HUES6 (cell line): ENCODE measurements at regions not wholly inside any gene's neighbourhood (a gene's known extent, or its start where the extent isn't known, plus 50 kb on each side); places are given as distances from the start of the nearest gene placed in this dataset.

Experiments
- H3K27ac ChIP-seq: 2 replicates; pipeline ENCODE4 v1.7.0; 2013; ENCODE audit warnings: low read depth, mild to moderate bottlenecking, low read length, inconsistent platforms
- H3K27me3 ChIP-seq: 2 replicates; pipeline ENCODE4 v1.6.1; 2013; ENCODE audit warnings: low read length; ENCODE audit not compliant: control insufficient read depth, insufficient read depth
- H3K36me3 ChIP-seq: 2 replicates; pipeline ENCODE4 v1.6.1; 2013; ENCODE audit warnings: low read length; ENCODE audit not compliant: control insufficient read depth, insufficient read depth
- H3K4me1 ChIP-seq: 2 replicates; pipeline ENCODE4 v1.6.1; 2013; ENCODE audit warnings: low read length; ENCODE audit not compliant: control insufficient read depth, insufficient read depth
- H3K4me3 ChIP-seq: 2 replicates; pipeline ENCODE4 v1.5.1; 2013; ENCODE audit warnings: low read depth, low read length
- H3K9ac ChIP-seq: one replicate; pipeline ENCODE4 v1.6.1; 2013; ENCODE audit warnings: mild to moderate bottlenecking, low read length
- H3K9me3 ChIP-seq: 2 replicates; pipeline ENCODE4 v1.6.1; 2013; ENCODE audit warnings: low read depth, low read length; ENCODE audit not compliant: control insufficient read depth, insufficient read depth

GRCh38 chr15:61318802-61319525 is 89.9 kb upstream of the RORA start:
- H3K4me1 ChIP-seq: no peaks in the 10 kb centered on the region
- no peaks in the 10 kb centered on the region for H3K36me3 ChIP-seq
- no peak overlapping the region for H3K27ac ChIP-seq
- no peaks in the 10 kb centered on the region for H3K9me3 ChIP-seq
- H3K9ac ChIP-seq: no peak overlapping the region
- H3K4me3 ChIP-seq: no peak overlapping the region
- no peaks in the 10 kb centered on the region for H3K27me3 ChIP-seq

- Histone ChIP-seq H3K27me3 (no peaks in the 10 kb centered on the region), H3K9me3 (no peaks in the 10 kb centered on the region), H3K4me1 (no peaks in the 10 kb centered on the region), H3K4me3 (no peak overlapping the region), H3K9ac (no peak overlapping the region), H3K27ac (no peak overlapping the region), H3K36me3 (no peaks in the 10 kb centered on the region)
Measured at GRCh38 chr15:61318301-61318700, 89.2 kb upstream of the RORA start.

- H3K4me1 ChIP-seq: no peaks in the 10 kb centered on the region
- no peak overlapping the region for H3K4me3 ChIP-seq
- no peaks in the 10 kb centered on the region for H3K36me3 ChIP-seq
- H3K27me3 ChIP-seq: no peaks in the 10 kb centered on the region
- H3K27ac ChIP-seq: no peak overlapping the region
- no peak overlapping the region for H3K9ac ChIP-seq
- H3K9me3 ChIP-seq: no peaks in the 10 kb centered on the region
Measured at GRCh38 chr15:61315471-61315870, 86.4 kb upstream of the RORA start.

- Histone ChIP-seq H3K9me3 (no peaks in the 10 kb centered on the region), H3K27me3 (no peaks in the 10 kb centered on the region), H3K36me3 (no peaks in the 10 kb centered on the region), H3K9ac (no peak overlapping the region), H3K27ac (no peak overlapping the region), H3K4me3 (no peak overlapping the region), H3K4me1 (no peaks in the 10 kb centered on the region)
Measured at GRCh38 chr15:61314427-61314826, 85.3 kb upstream of the RORA start.

- Histone ChIP-seq H3K27ac (no peak overlapping the region), H3K9ac (no peak overlapping the region), H3K9me3 (no peaks in the 10 kb centered on the region), H3K4me3 (no peak overlapping the region), H3K27me3 (no peaks in the 10 kb centered on the region), H3K36me3 (no peaks in the 10 kb centered on the region), H3K4me1 (no peaks in the 10 kb centered on the region)
Measured at GRCh38 chr15:61309617-61310016, 80.5 kb upstream of the RORA start.

GRCh38 chr15:61309031-61309511 is 80.0 kb upstream of the RORA start:
- Histone ChIP-seq H3K9ac (no peak overlapping the region), H3K27me3 (no peaks in the 10 kb centered on the region), H3K27ac (no peak overlapping the region), H3K9me3 (no peaks in the 10 kb centered on the region), H3K36me3 (no peaks in the 10 kb centered on the region), H3K4me3 (no peak overlapping the region), H3K4me1 (no peaks in the 10 kb centered on the region)

GRCh38 chr15:61308437-61308836 is 79.3 kb upstream of the RORA start:
- no peaks in the 10 kb centered on the region for H3K27me3 ChIP-seq
- H3K4me1 ChIP-seq: no peaks in the 10 kb centered on the region
- no peak overlapping the region for H3K27ac ChIP-seq
- H3K9ac ChIP-seq: no peak overlapping the region
- no peaks in the 10 kb centered on the region for H3K9me3 ChIP-seq
- H3K36me3 ChIP-seq: no peaks in the 10 kb centered on the region
- H3K4me3 ChIP-seq: no peak overlapping the region

- H3K4me1 ChIP-seq: no peaks in the 10 kb centered on the region
- no peaks in the 10 kb centered on the region for H3K36me3 ChIP-seq
- no peaks in the 10 kb centered on the region for H3K9me3 ChIP-seq
- H3K27me3 ChIP-seq: no peaks in the 10 kb centered on the region
- no peak overlapping the region for H3K9ac ChIP-seq
- no peak overlapping the region for H3K4me3 ChIP-seq
- no peak overlapping the region for H3K27ac ChIP-seq
Measured at GRCh38 chr15:61307474-61307873, 78.4 kb upstream of the RORA start.

GRCh38 chr15:61301701-61302100 is 72.6 kb upstream of the RORA start:
- Histone ChIP-seq H3K27ac (no peak overlapping the region), H3K4me1 (no peaks in the 10 kb centered on the region), H3K27me3 (no peaks in the 10 kb centered on the region), H3K36me3 (no peaks in the 10 kb centered on the region), H3K9me3 (no peaks in the 10 kb centered on the region), H3K4me3 (no peak overlapping the region), H3K9ac (no peak overlapping the region)

- Histone ChIP-seq H3K9me3 (no peaks in the 10 kb centered on the region), H3K4me3 (no peak overlapping the region), H3K9ac (no peak overlapping the region), H3K36me3 (no peaks in the 10 kb centered on the region), H3K27ac (no peak overlapping the region), H3K4me1 (no peaks in the 10 kb centered on the region), H3K27me3 (no peaks in the 10 kb centered on the region)
Measured at GRCh38 chr15:61299075-61299763, 70.1 kb upstream of the RORA start.

- no peaks in the 10 kb centered on the region for H3K4me1 ChIP-seq
- H3K9me3 ChIP-seq: no peaks in the 10 kb centered on the region
- H3K27me3 ChIP-seq: no peaks in the 10 kb centered on the region
- no peak overlapping the region for H3K4me3 ChIP-seq
- H3K27ac ChIP-seq: no peak overlapping the region
- H3K9ac ChIP-seq: no peak overlapping the region
- no peaks in the 10 kb centered on the region for H3K36me3 ChIP-seq
Measured at GRCh38 chr15:61295239-61295638, 66.1 kb upstream of the RORA start.
